GM21723 (cell line): ENCODE measurements at regions not wholly inside any gene's neighbourhood (a gene's known extent, or its start where the extent isn't known, plus 50 kb on each side); places are given as distances from the start of the nearest gene placed in this dataset.

Experiments
- ATAC-seq: cut with Tn5 transposase; IDR thresholded peaks from one replicate; pipeline ENCODE4 v1.9.1; 2021; ENCODE audit warnings: mild to moderate bottlenecking, moderate library complexity; ENCODE audit not compliant: unreplicated experiment

DNA sequence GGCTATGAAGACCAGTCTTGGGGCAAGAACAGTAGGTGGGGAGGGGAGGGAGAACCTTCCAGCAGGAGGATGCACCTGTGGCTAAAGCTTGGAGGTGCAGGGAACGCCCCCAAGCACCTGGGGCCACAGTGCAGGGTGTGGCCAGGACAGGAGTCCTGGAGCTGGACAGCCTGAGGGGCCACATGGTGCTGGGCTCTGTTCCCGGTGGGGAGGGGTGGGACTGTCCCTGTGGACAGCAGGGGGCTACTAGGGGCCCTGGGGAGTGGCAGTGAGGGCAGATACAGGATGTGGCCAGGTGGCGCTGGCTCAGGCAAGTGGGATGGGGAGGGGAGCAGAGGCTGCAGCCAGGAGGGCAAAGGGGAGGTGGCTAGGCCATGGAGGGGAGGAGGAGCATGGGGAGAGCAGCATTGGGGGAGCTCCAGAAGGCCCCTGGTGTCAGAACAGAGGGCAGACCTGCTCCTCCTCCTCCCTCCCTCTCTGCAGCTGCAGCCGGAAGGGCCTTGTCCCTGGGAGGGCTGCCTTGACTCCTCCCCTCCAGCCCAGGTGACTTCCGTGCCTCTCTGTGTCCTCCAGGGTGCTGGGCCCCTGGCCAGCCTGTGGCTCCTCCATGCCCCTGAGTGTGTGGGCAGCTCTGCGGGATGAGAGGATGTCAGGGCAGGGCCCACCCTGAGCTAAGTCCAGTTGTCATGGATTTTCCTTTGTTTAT is 68.4 kb upstream of the DLK1 start:
- ATAC-seq = no peak

DNA sequence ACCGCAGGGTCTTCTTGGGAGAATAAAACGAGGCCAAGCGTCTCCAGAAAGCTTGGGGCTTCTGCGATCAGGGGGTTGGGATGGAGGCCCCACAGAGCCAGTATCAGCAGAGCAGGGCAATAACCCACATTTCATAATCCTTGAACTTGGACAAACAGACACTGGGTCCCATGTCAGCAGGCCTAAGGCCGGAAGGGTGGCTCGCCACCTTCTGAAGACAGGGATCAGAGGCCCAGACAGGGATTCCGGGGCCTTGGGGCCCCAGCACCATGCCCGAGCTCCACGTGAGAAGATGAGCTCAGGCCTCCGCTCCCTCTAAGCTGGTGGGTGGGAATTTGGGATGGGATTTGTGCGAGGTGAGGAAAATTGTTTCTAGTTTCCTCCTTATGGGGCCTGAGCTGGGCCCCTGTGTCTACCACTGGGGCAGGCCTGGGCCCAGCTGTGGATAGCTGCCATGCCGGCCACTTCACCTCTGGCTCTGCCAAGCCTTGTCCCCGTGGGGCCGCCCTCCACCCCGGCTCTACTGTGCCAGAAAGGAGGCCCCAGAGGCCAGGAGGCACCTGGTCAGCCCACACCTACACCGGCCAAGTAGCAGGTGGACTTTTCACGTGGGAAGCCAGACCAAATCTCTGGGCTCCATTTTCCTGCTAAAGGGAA is 67.2 kb upstream of the DLK1 start:
- ATAC-seq = no peak

DNA sequence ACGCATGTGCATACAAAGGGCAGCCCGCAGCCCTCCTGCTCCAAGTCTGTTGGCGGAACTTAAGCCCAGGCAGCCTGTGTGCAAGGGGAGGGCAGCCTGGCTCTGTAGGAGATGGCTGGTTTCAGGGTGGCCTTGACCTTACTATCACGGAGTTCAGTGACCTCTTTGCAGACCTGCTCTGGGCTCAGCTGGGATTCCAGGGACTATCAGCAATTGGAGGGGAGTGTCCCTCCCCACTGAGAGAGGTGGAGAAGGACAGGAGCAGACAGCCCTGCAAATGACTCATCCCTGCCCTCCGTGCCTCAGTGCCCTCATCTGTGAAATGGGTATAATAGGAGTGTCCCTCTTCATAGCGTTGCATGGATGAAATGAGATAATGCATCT is 66.2 kb upstream of the DLK1 start:
- ATAC-seq = no peak

DNA sequence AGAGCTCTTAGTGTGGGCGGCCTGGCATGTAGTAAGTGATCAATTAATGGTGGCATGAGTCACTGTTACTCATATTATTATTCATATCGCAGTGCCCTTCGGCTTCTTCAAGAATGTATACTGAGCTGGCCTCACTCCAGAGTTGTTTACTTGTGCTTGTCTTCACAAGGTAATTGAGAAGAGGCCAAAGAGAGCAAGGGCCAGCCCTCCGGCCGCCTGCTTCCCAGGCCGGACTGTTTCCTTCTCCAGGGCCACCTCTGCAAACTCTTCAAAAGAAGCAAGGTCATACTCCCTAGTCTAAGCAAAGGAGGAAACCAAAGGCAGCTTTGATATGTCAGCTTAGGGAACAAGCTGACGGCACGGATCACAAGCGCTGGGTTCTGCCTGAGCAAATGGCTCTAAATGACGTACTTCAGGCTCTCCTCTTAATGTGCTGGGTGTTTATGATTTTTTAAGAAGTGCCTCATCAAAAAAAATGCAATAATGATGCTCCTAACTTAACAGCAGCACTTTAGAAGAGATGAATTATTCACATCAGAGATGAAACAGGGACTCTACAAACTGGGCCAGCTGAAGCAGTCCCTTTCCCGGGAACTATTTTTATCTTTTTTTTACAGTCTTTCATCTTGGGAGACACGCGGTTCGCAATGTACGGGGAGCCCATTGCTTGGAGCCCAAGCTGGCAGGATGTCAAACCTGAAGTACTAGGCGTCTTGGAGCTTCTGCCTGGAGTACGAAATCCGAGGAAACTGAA is 65.6 kb upstream of the DLK1 start:
- ATAC-seq = no peak

DNA sequence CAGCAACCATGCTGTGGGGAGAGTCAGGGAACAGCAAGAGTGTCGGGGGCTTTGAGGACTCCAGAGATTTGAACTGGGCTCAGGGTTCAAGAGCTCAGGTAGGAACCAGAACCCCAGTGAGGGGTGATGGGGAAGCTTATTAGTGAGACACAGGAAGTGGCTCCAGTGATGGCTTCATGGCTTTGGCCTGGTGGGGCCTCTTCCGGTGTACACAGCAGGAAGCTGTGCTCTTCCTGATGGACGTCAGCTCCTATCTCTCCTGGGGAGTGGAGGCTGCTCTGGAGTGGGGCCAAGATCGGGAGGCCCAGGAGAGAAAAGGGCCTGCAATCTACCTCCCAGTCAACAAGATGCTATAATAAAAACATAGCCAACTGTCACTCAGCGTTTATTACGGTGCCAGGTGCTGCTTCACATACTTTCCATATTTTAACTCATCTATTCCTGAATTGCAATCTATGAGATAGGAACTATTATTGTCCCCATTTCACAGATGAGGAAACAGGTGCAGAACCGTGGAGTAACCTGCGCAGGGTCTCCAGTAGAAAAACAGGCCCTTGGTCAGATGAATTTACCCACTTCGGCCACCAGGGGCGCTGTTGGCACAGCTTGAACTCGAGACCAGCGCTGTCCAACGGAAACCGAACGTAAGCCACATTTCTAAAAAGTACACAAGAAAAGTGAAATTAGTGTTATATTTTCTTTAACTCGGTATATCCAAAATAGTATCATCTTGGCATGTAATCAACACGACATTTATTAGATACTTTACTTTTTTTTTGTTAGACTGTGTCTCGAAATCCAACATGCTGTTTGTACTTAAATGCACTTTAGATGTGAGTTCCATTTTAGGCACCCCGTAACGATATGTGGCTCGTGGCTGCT is 63.6 kb upstream of the DLK1 start:
- no peak for ATAC-seq

DNA sequence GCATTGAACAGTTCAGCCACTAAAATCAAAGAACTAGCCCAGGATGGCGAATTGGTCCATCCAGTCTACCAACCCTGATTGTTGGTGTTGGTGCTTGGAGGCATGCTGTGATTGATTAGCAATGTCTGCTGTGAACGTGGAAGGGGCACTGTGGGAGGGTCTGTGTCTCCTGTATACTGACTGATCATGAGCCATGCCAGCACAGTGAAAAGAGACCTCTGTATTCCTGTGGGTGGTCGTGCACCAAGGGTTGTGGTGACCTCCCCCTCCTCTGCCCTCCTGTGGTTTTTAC is 63.0 kb upstream of the DLK1 start:
- no peak for ATAC-seq

DNA sequence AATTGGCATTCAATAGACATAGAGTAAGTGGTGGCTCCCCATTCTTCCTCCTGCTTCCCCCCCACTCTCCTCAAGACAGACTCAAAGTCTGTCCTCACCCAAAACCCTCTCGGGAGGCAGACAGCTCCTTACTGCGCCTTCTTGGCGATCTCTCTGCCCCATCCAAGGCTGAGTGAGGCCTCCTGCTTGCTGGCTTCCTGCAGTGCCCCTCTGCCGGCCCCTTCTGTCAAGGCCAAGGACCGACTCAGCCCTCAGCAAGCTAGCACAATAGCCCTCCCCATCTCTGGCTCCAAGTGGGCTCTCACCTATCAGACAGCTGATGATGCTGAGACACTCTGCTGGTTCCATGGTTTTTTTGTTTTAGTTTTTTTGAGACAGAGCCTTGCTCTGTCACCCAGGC is 62.5 kb upstream of the DLK1 start:
- no peak for ATAC-seq

DNA sequence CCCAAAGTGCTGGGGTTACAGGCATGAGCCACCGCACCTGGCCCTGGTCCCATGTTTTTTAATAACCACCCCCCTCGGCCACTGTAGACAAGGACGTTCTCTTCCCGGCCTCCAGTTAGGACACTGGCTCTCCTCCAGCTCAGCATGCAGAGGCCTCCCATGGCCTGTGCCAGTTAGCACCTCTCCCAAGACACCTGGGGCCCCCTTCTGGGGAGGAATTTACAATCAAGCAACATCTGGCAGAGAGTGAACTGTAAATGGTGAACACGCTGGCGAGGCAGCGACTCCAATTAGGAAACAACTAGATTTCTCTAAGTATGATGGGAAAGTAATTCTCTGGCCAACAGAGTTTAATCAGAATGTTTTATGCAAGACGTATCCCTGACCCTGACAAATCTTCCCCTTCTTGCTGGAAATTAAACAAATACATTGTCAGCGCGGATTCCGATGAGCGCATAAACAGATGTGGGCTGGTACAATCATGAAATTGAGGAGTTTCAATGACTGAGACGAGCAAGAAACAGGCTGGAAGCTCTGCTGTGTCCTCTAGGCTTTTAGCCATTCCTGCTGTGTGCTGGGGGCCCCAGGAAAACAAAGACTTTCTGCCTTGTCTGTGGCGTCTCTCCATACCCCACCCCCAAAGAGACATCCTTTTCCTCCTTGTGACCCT is 61.7 kb upstream of the DLK1 start:
- ATAC-seq = no peak

DNA sequence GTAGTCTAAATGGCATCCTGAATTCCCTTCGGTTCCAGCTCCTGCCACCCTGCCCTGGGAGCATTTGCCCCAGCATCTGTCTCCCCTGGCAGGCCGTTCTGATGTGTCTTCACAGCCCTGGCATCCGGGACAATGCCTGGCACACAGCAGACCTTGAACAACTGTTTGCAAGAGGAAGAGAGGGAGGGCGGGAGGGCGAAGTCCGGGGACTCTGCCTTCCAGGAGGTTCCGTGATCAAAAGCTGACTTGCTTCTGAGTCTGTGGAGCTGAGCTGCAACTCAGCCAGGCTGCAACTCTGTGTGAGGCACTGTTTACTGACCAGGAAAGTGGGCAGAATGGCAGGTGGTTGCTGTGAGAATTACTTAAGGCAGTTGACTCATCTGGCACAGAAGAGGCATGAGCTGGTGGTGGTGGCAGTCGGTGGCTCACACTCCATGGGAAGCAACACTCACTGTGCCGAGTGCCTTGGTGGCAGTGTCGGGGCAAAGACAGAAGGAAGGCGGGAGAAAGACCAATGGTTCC is 61.1 kb upstream of the DLK1 start:
- no peak for ATAC-seq

DNA sequence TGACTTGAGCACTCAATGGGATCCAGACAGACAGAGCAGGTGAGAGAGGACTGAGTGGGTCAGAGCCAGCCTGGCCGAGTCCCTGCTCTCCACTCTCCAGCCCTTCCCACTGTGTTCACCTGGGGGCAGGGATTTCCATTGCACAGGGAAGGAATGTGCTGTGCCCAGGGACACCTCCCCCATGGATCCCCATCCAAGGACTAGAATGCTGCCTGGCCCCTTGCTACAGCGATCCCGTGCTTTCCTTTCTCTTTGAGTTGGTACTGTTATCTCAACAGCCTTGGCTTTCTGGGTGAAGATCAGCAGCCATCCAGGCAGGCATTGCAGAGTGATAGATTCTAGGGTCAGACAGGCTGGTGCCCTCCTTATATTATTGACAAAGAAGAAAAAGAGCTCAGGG is 60.3 kb upstream of the DLK1 start:
- ATAC-seq = no peak

DNA sequence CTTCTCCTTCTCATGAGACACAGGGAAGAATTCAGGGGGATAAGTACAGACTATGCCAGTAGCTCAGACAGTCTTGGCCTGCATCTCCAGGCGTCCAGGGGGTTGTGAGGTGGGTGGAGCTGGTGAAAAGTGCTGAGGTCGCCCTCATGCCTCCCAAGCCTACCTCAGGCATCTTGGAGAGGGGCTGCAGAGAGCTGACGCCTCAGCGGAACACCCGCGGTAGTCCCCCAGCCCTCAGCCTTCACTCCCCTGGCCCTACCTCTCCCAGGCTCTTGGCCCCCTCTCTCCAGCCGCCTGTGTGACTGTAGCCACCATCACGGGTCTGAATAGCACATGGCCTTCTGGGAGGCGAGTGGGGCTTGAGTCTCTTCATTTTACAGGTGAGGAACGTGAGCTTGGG is 59.8 kb upstream of the DLK1 start:
- no peak for ATAC-seq

DNA sequence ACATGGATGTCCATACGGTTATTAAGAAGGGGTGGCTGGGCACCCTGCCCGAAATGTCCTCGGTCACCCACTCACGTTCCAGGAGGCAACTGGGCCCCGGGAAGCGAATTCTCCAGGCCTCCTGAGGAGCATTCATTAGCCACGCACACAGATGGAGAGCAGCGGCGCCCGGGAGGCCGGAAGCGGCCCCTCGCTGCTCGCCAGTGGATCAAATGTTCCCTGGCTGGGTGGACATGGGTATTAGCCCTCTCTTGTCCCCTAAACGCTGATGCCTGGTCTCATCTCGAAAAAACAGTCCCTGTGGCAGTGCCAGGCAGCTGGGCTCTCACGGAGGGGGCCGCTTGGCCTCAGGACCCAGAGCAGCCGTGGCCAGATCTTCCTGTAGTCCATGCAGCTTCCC is 59.0 kb upstream of the DLK1 start:
- ATAC-seq = no peak

DNA sequence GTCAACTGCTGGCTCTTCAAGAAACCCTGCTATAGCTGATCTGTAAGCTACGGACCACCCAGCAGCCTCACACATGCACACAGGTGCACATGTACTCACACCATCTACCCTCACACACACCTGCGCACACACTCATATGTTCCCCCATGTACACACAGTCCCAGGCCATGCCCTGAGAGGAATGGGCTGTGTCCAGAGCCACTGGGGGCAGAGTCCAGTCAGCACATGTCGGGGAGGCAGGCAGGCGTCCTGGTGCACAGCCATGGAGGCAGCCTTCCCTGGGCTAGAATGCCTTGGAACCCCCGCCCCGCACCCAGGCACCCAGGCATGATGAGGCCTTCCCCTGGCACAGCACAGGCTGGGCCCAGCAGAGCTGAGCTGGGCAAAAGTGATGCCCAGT is 58.3 kb upstream of the DLK1 start:
- ATAC-seq = no peak

DNA sequence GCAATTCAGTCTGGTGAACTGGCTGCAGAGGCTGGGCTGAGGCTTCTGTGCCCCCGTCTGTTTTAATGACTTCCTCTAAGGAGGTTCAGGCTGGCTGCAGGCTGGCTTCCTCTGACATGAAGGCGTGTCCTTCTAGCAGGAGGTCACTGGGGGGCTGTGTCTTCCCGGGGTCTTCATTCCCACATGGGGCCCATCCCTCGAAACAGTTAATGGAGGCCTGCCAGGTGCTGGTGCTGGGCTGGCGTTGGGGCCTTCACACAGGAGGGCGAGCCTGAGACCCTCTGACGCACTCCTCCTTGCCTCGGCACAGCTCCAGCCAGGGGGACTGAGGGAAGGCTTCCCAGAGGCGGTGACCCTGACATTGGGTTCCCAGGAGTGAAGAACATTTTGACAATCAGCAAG is 57.7 kb upstream of the DLK1 start:
- ATAC-seq = no peak

DNA sequence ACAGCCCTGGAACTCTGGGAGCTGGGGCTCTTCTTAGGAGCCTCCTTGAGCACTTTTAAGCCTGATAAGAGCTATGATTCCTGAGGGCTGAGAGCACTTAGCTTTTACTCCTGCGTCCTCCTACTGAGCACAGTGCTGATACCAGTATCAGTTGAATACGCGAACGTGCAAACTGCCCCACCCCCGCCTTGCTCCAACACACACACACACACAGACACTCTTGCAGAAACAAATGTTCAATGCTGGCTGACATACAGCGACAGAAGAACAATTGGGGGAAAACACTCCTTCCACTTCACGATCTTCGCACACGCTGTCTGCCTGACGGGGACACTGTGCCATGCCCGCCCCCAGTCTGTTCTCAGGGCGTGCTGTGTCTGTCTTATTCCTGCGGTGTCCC is 57.2 kb upstream of the DLK1 start:
- ATAC-seq = no peak

DNA sequence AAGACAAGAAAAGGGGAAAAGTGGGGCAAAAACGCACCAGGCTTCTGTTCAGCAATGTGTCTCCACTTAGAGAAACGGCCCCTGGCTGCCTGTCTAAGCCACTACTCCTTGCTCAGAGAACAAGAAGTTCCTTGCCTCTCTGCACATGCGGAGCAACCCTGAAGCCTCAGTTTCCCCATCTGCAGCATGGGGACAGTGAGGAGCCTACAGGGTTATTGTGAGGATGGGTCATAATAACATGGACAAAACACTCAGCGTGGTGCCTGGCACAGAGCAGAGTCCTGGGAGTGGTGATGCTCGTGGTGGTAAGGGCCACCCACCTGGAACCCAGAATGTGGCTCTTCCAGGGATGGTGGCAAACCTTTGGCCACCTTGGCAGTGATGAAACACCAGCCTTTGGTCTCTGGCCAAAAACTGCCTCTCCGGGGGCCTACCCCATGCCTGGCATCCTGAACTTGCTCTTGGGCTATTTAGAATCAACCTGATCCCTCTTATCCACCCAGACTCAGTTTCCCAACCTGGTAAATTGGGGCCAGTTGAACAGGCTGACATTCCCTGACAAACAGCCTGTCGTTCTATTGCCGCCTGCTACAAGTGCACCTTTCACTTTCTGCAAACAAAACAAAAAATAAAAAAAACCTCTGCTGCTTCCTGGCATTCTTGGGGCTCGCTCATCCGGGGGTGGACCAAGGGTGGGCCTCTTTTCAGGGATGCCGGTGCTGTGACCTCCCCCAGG is 56.5 kb upstream of the DLK1 start:
- ATAC-seq = no peak

DNA sequence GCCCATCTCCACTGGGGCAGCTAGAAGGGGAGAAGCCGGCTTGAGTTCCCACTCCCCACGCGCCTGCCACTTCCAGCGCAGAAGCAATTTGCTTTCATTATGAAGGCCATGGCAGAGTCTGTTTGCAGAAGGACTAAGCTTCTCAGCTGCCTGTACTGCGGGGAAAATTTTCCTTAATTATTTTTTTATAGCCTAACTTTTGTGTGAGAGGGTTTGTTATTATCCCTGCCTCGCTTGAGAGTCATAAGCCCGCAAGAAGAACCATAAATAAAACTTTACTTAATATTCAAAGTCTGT is 56.0 kb upstream of the DLK1 start:
- ATAC-seq = no peak

DNA sequence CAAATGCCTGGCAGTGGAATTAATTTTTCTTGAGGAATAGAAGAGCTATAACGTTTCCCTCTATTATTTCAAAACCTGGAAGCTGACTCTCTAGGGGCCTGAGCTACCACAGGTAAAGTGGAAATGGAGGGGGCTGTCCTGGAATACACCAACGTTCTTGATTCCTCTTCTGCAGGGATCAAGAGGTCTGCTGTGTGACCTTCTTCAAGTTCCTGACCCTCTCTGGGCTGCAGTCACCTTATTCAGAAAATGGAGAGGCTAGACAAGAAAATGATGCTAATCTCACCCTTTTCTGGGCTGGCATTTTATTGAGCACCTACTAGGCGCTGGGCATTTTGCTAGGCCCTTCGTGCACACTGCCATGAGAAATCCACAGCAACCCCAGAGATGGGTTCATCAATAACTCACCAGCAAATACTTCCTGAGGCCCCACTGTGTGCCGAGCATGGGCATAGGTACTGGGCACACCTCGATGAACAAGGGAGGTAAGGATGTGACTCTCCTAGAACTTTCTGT is 55.2 kb upstream of the DLK1 start:
- ATAC-seq = no peak

DNA sequence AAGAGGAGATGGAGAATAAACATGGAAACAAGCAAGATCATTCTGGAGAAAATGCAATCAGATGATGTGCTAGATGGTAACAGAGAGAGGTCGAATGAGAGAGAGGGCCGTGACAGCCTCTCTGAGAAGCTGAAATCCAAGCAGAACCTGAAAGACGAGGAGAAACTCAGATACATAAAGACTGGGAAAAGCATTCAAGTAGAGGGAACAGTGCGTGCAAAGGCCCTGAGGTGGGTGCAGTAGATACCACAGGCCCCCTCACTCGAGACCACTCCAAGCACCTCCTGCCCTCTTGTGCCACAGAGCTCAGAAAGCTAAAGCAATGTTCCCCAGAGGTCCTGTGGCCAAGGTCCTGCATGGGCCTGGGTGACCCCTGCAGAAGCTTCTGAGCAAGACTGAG is 54.8 kb upstream of the DLK1 start:
- no peak for ATAC-seq
